Astrocyte of the hippocampus (primary cell): ENCODE measurements at regions not wholly inside any gene's neighbourhood (a gene's known extent, or its start where the extent isn't known, plus 50 kb on each side); places are given as distances from the start of the nearest gene placed in this dataset.

Experiments used
- DNase-seq: peaks from one replicate; pipeline ENCODE4 v3.0.0; 2011; ENCODE audit warnings: low read depth, low spot score

- peak; percentile 51 for DNase-seq
Measured at GRCh38 chr13:53201454-53202225, 173.0 kb downstream of the OLFM4 start.

GRCh38 chr13:53204598-53204997 lies 176.0 kb downstream of the OLFM4 start:
- no peak for DNase-seq

GRCh38 chr13:53206455-53206854 lies 177.8 kb downstream of the OLFM4 start:
- DNase-seq, result no peak

GRCh38 chr13:53207556-53207955 lies 178.9 kb downstream of the OLFM4 start:
- peak; percentile 7 for DNase-seq

- DNase-seq, result no peak
Measured at GRCh38 chr13:53214433-53214832, 185.8 kb downstream of the OLFM4 start.

GRCh38 chr13:53215563-53215962 lies 186.9 kb downstream of the OLFM4 start:
- no peak for DNase-seq

GRCh38 chr13:53216773-53217172 lies 188.2 kb downstream of the OLFM4 start:
- DNase-seq, result no peak

- no peak for DNase-seq
Measured at GRCh38 chr13:53217194-53217593, 188.6 kb downstream of the OLFM4 start.

- DNase-seq, result no peak
Measured at GRCh38 chr13:53220038-53220437, 191.4 kb downstream of the OLFM4 start.

GRCh38 chr13:53237696-53238095 lies 209.1 kb downstream of the OLFM4 start:
- DNase-seq, result peak; percentile 23

GRCh38 chr13:53238261-53238660 lies 209.6 kb downstream of the OLFM4 start:
- peak; percentile 1 for DNase-seq

- DNase-seq, result no peak
Measured at GRCh38 chr13:53240401-53241025, 211.9 kb downstream of the OLFM4 start.

- DNase-seq, result no peak
Measured at GRCh38 chr13:53241891-53242348, 213.3 kb downstream of the OLFM4 start.

- DNase-seq, result no peak
Measured at GRCh38 chr13:53249236-53249635, 220.6 kb downstream of the OLFM4 start.

- DNase-seq, result peak; percentile 81
Measured at GRCh38 chr13:53250272-53250875, 221.8 kb downstream of the OLFM4 start.

- no peak for DNase-seq
Measured at GRCh38 chr13:53250977-53251376, 222.4 kb downstream of the OLFM4 start.

GRCh38 chr13:53254500-53254899 lies 225.9 kb downstream of the OLFM4 start:
- peak; percentile 5 for DNase-seq

GRCh38 chr13:53255795-53256194 lies 227.2 kb downstream of the OLFM4 start:
- no peak for DNase-seq

GRCh38 chr13:53260594-53260993 lies 232.0 kb downstream of the OLFM4 start:
- no peak for DNase-seq

GRCh38 chr13:53264751-53265385 lies 236.3 kb downstream of the OLFM4 start:
- no peak for DNase-seq

- DNase-seq, result no peak
Measured at GRCh38 chr13:53266757-53267156, 238.1 kb downstream of the OLFM4 start.

GRCh38 chr13:53269634-53270033 lies 241.0 kb downstream of the OLFM4 start:
- DNase-seq, result no peak
